8988T (cell line): ENCODE measurements at regions not wholly inside any gene's neighbourhood (a gene's known extent, or its start where the extent isn't known, plus 50 kb on each side); places are given as distances from the start of the nearest gene placed in this dataset.
A peak's percentile ranks its signal among the peaks of the same experiment; 100 is the strongest.

Experiments
- DNase-seq: peaks from one replicate; pipeline ENCODE4 v3.0.0; 2011

DNA sequence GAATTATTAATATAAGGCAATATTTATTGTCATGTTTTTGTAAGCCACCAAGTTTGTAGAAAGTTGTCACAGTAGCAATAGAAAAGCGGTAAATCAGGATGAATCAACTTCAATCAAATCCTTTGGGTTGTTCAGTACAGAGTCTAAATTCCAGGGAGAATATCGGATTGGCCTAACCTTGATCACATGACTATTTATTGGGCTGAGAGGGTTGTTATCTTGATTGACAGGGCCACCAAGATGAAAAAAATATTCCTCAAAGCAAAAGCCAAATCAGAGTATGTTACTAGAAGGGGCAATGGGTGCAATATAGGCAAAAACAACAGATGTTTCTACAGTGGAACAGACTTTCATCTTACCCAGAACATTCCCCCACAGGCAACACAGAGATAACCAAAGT lies 270.0 kb downstream of the METTL4 start:
- DNase-seq: no peak

DNA sequence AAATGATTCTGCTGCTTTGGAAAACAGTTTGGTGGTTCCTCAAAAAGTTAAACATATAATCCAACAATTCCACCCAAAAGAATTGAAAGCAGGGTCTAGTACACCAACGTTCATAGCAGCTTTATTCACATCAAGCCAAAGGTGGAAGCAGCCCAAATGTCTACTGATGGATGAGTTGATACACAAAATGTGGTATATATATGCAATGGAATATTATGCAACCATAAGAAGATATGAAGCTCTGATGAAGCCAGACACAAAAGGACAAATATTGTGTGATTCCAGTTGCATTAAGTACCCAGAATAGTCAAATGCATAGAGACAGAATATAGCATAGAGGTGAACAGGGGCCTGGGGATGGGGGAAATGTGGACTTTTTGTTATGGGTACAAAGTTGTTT lies 269.3 kb downstream of the METTL4 start:
- DNase-seq: no peak

DNA sequence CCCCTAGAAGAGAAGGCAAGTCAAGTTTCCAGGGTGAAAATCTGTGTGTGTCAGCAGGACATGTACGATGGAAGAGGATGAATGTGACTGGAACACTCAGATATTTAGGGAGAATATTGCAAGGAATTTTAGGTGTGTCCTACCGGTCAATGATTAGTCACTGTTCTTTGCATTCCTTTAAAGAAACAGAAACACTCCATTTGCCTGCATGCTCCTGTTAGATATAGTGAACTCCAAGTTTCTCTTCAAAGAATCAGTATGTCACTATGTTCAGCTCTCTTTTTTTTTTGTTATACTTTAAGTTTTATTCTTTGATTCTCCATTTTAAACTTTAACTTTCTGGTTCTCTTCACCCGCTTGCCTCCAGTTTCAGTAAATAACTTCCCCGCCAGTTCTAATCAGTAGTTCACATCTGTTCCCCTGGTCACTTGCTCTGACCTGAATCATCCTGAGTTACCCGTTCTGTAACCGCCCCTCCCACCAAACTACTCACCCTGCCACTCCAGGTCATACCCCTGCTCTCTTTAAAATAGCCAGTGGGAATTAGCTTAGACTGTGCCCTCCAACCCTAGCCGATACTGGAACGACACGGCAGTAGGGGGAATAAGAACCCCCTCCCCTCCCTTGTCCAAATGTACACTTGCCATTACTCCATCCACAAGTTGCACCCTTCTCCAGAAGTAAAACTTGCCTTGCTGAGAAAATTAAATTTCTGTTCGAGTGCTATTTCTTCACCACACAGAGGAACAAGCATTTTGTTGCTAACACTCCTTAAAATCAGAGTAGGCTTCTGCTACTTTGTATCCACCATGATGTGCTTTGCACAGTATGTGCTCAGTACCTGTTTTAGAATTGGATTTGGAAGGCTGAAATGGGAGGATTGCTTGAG lies 268.4 kb downstream of the METTL4 start:
- peak; percentile 24 for DNase-seq

DNA sequence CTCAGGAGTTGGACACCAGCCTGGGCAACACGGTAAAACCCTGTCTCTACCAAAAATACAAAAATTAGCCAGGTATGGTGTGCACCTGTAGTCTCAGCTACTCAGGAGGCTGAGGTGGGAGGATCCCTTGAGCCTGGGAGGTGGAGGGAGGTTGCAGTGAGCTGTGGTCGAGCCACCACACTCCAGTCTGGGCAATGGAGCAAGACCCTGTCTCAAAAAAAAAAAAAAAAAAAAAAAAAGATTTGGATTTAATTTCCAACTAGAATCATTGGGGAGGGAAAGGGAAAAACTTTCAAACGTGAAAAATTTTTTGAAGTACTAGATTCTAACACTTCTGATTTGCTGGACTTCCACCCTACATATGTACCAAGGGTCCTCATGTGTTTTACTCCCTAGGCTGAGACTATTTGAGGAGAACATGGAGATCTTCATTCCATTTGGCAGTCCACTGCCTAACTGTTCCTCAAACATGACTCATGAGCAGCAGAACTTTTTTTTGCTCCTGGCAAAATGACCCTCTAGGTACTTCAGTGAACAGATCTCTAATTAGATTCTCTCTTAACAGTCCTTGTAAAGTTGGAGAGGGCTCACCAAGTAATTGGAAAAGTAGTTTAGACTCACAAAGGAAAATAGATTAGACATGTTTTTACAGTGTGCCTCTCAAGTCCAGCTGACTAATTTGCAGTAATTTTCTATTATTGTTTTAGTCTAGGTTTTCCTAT lies 267.6 kb downstream of the METTL4 start:
- DNase-seq: no peak

DNA sequence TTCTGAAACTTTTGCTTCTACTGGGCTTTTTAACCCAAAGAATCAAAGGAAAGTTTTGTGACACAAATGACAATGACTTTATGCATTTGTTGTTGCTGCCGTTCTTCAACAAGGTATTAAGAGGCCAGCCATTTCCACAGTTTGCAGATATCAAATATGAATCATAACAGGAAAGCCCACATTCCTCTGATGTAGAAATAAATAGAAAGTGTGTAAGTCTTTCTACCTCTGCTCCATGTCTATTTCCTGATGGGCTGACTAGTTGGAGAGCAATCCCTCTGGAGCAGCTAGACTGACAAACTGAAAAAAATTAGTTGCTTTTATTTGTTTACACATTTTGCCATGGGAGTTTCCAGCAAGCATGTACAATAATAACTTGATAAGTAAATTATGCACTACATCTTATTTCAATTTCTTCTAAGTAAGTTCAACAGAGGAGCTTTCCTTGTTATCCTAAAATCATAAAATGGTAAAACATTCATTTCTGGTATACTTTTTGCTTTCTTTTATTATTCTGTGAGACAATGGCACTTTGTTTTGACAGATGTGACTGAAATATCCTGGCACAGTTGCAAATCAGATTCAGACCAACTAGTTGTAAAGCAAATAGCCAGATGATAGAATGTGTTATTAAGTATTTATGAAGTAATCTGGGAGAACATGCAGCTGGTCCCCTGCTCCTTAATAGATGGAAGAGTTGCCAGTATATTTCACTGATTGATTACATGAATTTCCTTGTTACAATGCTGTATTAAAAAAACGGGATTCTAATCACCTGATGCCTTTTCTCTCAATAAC lies 266.7 kb downstream of the METTL4 start:
- peak; percentile 9 for DNase-seq

DNA sequence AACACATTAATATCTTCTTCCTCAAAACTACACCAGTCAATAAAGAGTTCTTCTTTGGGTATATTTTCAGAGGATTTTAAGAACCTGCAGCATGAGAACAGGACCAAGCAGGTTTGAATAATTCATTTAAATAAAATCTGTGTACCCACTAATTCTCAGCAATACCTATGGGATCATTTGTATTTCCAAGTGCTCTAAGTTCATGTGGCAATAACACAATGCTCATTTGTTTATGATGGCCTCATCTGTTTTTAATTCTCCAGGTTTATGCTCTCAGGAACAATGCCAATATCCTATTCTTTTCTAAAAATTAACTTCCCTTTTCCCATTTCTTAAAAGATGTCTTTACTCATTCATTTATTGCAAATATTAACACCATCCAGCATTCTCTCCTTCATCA lies 264.7 kb downstream of the METTL4 start:
- no peak for DNase-seq

DNA sequence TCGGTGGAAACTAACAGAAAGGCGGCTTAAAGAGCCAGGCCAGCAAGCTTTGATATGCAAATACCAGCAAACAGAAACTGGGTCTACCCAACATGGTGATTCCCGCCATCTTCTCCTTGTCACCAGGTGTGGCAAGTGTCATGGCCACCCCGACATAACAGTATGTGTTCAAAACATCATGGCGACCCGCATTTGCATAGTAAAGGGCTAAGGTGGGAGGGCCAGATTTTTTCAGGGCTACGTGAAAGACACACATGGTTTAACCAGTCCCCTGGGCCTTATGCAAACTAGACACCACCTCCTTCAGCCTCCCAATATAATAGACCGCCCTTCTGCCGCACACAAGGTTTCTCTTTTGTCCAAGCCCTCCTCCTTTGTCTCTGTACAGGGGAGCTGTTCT lies 260.4 kb downstream of the METTL4 start:
- DNase-seq: no peak

DNA sequence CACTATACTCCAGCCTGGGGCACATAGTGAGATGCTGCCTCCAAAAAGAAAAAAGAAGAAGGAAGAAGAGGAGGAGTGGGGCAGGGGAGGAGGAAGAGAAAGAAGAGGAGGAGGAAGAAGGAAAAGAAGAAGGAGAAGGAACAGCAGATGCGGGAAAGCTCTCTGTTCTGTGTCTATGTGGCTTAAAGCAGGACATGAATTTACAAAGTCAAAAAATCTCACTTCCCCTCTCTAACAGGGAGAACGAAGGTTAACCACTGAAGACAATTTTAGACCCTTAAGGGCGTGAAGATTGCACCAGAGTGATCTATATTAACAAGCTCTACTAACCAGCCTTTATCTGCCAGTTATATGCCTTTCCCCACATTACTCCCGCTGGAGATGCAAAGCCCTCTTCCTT lies 258.9 kb downstream of the METTL4 start:
- DNase-seq: no peak

DNA sequence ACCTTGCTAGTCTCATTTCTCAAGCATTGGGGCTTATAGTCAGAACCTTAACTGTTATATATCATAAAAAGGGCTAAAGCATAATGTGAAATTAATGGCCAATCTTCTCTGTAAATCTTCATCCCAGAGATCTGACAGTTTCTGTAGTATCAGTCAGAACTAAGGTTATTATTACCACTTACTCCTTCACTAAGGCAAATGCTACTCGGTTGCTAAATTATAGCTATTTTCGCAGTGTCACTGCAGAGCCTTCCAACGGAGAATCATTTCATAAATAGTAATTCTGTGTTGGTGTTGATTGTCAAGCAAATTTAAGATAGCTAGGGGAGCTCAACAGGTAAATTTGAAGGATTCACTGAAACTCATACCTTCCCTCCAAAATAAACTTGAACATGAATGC lies 258.0 kb downstream of the METTL4 start:
- no peak for DNase-seq

DNA sequence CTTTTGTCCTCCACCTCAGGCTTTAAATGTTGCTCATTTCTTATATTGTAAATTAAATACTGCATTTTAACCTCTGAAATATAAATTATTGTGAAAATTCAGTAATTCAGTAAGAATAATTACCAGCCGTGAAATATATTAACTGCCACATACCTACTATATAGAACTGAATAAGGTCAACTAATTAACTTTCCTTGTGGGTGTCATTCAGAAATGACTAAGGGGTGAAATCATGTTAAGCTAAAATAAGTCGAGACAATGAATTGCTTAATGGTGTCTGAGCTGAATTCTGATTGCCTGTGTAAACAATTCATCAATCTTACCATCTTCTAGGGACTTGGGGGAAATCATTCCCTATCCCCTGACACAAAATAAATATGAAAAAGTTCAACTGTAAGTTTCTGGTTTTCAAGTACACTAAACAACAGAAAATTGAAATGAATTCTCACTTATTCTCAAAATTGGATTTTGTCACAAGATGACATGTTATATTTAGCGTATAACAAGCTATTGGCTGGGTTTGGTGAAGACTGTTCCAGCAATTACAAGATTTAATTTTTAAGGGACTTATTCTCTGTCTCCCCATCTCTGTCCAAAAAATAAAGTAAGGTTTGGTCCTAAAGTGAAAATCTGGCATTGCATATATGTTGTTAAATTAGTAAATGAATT lies 255.1 kb downstream of the METTL4 start:
- no peak for DNase-seq

DNA sequence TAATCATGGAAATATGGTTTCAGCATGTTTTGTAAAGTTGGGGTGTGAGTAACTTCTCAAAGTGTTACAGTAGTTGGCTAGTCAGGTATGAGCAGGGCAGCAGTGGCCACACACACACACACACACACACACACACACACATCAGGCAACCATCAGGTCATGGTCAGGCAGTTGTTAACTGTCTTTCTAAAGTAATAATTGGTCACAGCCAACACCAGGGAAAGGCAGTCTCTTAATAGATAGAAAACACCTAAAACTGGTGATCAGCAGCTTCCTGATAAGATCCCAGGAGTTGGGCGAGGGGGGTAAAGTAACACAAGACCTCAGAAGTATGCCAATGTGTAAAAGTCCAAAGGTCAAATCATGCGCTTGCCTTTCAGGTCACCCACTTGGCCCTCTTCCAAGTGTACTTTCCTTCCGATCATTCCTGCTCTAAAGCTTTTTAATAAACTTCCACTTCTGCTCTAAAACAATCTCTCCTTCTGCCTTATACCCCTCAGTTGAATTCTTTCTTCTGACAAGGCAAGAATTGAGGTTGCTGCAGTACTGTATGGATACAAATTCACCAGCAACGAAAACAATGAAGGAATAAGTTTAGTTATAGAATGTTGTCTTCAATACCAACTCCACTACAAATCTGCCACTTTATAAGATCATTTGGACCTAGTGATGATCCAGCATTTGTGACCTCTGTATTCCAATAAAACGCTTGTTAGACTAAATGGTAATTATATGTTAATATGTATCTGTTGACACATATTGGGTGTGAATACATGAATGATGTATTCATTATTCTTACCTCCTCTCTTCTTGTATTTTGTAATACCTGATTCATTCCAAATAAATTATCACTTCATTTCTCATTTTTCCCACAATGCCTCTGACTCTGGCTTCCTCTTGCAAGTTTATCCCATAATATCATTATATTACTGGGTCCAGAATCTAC lies 254.3 kb downstream of the METTL4 start:
- DNase-seq: no peak

DNA sequence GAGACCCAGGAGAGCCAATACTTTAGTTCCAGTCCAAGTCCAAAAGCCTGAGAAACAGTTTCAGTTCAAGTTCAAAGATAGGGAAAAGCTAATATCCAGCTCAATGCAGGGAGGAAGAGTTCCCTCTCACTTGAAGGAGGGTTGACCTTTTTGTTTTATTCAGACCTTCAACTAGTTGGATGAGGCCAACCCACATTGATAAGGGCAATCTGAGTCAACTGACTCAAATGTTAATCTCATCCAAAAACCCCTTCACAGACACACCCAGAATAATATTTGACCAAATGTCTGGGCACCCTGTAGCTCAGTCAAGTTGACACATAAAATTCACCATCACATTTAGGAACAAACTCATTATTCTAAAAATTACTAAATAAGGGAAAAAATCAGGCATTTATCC lies 246.8 kb downstream of the METTL4 start:
- DNase-seq: no peak

DNA sequence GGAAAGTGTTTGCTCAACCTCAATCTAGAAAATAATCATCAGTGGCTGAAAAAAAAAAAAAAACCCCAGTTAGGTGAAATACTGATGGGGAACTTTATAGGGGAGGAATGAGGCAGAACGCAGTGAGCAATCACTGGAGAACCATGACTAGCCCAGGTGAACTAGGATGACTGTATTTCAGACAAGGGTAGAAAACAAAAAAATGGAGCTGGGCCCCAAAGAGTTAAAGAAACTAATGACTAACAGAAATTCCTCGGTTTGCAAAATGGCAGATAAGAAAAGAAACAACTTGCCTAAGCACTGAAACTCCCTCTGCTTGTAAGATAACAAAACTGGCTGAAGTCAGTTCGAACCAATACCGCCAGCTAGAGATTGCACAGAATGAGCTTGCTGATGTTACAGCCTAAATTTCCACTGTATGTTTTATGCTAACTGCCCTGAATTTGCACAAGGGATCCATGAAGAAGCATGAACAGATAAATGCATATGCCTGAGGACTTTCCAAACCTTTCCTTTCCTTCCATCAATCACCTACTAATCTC lies 245.9 kb downstream of the METTL4 start:
- no peak for DNase-seq

DNA sequence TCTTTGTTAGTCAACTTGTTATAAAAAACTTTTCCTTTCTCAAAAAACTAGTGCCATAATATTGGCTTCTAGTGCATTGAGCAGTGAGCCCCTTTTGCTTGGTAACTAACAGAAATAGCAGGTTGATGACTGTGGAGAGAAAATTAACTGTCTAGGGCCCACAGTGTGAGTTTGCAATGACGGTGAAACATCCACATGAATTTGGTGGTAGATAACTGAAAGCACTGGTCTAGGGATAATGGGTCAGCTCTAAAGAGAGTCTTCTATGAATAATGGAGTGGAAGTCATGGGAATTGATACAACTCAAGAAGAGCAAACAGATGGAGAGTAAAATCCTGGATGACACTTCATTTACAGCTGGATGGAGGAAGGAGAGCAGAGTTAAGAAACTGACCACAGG lies 245.4 kb downstream of the METTL4 start:
- DNase-seq: no peak

DNA sequence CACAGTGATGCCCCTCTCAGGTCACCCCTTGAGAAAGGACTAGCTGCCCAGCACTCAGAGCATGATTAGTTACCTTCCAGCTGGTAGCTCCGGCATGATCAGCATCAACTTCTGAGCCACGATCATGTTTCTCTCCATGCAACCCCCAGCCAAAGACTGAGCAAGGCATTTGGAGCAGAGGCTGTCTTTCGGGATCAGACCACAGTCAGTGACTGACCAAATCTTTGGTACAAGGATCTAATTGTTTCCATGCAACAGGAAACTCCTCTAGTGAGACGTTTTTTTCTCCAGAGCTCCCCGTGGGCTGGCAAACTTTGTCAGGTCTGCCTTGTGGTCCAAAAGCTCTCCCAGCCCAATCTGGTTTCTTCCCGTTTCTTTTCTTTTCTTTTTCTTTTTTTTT lies 244.3 kb downstream of the METTL4 start:
- no peak for DNase-seq

DNA sequence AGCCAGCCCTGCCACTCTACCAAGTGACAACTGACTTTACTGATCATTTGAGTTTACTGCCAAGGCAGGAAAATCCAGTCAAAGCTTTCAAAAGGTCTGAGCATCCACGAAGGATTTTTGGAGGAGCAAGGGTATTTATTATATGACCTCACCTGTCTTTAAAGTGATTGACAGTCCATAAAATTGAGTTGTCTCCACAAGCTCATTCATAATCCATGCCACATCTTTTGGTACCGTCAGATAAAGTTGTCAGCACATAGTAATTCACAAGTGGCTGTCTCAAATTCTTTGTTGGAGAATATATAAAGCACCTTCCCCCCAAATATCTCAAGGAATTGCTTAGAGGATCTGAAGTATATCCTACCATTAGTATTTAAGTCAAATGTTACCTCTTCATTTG lies 240.5 kb downstream of the METTL4 start:
- no peak for DNase-seq

DNA sequence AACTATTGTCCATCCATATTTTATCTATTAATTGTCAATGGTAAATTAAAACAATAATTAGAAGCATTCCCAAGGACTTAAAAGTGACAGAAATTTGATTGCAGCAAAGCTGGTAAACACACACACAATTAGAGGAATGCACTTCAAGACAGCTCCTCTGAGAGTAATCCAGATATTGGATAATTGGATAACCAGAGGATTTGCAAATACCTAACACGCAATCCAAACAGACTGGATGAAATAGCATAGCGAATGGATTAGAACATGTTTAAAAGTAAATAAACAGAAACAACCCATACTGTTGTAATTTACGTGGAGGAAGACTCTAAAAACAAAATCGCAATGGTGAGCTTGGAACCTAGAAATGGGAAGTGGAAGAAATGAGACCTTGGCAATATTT lies 239.8 kb downstream of the METTL4 start:
- no peak for DNase-seq

DNA sequence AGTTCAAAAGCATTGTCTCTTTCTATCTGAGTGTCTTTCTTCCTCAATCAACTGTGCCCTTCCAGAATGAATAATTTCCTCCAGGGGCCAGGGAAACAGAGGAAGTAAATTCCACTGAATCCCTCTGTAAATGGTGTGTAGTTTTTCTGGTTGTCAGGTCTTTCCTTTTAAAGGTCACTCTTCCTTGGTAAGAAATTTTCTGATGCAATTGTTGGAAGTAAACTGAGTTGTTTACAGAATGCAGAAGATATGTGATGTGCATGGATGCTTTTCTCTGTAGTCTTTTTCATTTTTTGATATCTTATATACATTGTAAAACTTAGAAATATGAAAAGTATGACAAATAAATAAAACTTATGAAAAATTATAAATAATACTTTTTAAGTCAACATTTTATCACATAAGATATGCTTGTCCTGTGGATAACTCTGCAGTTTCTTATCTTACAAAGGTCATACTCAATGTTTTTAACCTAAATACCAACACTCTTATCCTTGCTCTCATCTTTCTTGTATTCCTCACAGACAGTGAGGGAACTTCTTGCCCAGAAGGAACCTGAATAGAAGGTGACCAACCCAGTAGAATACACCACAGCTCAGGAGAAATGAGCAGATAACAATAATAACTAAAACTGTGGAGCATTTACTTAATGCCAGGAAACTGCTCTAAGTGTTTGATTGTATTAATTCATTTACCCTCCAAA lies 234.5 kb downstream of the METTL4 start:
- DNase-seq: no peak

DNA sequence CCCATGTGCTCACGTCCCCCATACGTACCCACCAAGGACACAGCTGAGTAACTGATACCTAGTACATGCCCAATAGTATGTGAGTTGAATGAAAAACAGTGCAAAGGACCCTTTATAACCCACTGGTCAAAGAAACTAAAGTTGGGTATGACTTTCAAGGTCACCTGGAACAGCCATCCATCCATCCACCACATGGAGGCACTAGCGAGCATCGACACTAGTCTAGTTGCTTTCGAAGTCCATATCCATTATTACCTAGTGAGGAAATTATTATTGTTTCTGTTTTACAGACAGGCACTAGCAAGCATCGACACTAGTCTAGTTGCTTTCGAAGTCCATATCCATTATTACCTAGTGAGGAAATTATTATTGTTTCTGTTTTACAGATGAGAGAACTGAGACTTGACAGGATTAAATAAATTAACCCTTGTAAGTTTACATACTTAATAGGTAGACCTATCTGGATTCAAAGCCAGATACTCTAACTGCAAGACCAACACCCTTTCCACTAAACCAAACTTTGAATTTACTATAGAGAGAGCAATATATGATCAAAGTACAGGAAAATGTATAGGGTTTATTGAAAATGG lies 233.7 kb downstream of the METTL4 start:
- DNase-seq: no peak

DNA sequence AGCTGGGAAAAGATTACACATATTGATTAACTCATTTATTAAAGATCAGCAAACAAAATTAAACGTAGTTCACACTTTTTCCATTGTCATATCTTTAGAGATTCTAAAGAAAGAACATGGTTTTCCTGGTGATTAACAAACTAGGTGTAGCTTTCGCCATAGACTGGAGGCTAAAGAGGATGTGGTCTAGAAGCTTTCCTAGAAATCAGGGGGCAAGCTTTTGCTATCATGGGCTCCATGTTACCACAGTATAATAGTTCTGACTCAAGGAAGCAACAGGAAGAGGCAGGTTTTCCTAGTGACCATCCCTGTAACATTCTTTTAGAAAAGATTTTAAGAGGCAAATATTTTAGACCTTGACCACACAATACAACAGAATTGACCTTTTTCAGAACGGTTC lies 232.7 kb downstream of the METTL4 start:
- DNase-seq: no peak

DNA sequence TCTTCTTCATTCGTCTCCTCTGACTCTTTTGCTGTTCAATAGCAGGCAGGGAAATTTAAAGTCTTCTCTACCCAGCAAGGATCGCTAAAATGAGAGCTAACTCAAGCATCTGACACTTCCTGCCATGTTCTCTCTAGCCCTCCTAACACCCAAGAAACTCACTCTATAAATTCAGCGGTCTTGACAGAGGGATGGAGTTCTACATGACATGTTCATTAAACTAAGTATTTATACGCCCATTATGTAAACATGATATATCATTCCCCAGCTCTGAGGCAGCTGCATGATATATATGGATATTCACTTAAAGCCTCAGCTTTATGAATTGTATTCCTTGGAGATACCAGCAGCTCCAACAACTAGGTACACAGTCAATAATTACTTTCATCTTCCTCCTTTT lies 231.0 kb downstream of the METTL4 start:
- no peak for DNase-seq
